ENCODE measurements at regions not wholly inside any gene's neighbourhood (a gene's known extent, or its start where the extent isn't known, plus 50 kb on each side); places are given as distances from the start of the nearest gene placed in this dataset.

DNA sequence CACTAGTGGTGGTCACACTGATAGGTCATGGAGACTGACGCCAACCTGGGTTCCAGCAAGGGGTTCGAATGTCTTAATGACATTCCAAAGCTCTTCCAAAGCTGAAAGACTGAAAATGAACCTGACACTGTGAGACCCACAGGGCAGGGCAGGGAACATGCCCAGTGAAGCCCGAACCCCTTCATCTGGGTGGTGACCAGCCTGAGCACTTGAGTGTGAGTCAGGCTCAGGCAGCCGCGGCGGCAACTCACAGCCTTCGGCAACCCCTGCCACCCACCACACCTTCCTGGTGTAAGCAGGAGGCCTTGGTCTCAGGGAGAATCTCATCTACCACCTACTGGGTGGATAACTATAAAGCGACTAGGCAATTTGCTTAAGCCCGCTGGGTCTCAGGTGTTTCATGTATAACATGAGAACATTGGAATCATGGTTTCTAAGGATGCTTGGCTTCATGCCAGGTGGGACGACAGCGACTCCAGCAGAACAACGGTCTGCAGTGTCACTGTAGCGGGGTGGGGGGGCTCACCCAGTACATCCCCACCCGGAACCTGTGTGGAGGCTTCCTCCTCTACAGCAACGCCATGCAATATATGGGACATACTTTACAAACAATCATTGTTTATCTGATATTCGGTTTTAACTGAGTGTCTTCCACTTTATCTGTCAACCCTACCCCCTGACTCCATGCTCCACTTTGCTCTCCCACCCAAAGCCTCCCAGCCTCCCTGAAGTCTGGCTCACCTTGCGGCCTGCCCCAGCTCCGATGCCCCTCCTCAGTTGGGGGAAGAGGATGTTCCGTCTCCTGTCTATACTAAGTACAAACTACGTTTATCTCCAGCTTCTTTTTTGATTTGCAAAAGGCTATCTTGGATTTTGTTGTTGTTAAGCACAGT is 125.0 kb upstream of the MEF2A start:
- DNase-seq (ENCODE audit: low read depth): no peak

DNA sequence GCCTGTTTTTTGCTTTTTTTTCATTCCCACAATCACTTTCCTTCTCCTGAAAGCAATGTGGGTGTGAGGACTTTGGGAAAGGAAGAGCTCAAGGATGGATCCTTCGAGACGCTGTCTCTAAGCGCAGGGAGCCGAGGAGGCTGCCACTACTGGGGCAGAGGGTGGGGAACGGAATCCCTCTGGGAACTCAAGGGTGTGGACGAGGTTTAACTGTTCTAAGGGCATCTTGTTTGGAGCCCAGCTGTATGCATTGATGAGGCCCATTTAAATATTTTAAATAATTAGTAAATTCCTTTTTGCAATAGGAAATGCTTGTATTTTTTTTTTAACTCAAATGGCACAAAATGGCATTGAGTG is 124.4 kb upstream of the MEF2A start:
- DNase-seq (ENCODE audit: low read depth): no peak

DNA sequence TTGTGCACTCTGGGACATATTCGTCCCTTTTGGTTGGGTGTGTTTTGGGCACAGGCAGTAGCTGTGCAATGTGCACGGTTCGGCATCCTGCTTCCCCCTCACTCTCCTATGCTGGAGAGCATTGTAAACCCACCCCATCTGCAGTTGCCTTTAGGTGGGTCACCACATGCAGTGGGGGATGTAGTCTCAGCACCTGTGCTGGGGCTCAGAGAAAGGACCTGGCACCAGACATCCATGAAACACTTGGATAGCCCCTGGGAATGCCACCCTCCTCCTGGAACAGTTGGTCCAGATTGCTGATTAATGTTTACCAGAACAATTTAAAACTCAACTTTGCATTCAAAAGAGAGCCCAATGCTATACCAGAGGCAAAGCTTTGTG is 123.9 kb upstream of the MEF2A start:
- no peak for DNase-seq (ENCODE audit: low read depth)

DNA sequence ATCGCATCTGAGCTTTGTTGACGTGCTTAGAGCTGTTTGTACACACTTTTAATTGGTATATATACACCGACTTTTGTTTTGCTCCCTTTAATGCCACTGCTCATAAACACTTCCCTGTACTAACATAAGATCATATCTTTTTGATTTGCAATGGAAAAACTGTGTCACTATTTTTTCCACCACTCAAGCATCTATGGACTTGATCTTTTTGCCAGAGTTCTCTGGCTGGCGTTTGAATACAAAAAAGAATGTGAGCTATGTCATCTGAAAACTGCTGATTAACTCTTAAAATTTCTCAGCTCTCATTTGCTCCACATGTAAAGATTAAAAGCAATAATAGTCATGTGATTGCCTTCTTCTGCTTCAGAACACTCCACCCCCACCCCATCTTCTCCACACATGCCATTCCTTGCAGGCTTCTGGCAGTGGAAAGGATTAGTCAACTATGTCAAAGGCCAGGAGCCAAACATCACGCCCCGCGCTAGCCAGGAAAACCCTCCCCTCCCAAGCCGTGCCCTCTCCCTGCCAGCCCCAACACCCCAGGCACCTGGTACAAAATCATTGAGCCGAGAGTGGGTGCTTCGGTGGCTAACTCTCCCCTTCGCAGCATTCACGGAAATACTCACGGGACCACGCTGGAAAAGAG is 123.4 kb upstream of the MEF2A start:
- DNase-seq (ENCODE audit: low read depth): peak; percentile 94

DNA sequence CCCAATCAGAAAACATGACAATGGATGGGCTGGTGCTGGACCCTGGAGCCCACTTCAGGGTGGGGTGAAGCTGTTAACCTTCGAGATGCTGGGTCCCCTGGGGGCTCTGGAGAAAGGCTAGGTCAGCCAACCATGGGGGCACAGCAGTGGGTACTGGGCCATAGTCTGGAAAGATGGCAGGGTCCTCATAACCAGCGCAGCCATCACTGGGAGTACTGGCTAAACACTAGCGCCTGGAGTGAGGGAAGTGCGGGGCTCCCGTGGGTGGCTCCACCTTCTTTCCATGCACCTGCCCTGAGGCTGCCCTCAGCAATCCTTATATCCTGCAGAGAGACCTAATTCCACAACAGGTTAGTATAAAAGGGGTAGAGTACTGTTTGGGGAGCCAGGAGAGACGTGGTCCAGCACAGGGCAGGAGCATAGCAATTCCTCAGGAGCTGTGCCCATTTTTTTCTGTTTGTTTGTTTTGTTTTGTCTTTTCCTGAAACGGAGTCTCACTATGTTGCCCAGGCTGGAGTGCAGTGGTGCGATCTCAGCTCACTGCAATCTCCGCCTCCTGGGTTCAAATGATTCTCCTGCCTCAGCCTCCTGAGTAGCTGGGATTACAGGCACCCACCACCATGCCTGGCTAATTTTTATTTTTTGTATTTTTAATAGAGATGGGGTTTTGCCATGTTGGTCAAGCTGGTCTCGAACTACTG is 122.6 kb upstream of the MEF2A start:
- no peak for DNase-seq (ENCODE audit: low read depth)

DNA sequence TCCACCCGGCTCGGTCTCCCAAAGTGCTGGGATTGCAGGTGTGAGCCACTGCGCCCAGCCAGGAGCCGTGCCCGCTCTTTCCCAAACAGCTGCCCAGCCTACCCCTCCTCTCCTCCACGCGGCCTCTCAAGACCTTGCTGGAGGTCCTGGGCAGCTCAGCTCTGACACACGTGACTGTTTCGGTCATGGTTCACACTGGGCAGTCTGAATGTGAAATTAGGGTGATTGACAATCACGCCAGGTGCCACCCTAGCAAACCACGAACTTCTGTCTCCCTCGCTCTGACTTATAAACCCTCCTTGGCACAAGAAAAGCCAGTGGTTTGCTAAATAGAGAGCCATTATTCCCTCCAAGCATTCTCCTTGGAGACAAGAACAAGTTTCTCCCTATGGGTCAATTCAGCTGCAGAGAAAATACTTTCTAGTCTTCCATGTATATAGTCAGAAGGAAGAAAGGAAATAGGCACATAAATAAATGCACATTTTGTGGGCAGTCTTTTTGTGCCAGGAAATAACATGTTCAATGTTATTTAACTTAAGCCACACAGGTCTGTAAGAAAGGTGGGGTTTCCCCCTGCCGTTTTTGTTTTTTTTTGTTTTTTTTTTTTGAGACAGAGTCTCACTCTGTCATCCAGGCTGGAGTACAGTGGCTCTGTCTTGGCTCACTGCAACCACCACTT is 121.9 kb upstream of the MEF2A start:
- DNase-seq (ENCODE audit: low read depth): no peak

DNA sequence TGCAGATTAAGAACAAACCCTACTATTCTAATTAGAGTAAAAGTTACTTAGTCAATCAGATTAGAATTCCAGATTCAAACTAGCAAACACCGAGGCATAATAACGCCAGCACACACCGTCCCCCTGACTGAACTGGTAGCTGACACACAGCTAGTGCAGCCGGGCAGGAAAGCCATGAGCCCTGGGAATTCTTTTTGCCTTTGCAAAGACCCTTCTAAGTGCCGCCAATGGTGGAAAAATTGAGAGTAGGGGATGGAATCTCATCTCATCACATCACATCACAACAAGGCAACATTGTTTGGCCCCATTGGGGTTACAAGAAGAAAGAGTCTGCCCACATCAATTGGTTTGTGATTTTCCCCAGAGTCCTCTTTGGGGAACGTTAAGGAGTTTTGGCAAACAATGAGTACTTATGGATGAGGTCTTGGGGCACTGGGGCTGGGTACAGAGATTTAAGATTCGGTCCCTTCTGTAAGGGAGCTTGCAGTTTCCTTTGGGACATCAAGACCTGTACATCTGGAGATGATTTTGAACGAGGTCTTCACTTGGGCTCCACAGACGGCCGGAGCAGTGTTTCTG is 120.4 kb upstream of the MEF2A start:
- no peak for DNase-seq (ENCODE audit: low read depth)

DNA sequence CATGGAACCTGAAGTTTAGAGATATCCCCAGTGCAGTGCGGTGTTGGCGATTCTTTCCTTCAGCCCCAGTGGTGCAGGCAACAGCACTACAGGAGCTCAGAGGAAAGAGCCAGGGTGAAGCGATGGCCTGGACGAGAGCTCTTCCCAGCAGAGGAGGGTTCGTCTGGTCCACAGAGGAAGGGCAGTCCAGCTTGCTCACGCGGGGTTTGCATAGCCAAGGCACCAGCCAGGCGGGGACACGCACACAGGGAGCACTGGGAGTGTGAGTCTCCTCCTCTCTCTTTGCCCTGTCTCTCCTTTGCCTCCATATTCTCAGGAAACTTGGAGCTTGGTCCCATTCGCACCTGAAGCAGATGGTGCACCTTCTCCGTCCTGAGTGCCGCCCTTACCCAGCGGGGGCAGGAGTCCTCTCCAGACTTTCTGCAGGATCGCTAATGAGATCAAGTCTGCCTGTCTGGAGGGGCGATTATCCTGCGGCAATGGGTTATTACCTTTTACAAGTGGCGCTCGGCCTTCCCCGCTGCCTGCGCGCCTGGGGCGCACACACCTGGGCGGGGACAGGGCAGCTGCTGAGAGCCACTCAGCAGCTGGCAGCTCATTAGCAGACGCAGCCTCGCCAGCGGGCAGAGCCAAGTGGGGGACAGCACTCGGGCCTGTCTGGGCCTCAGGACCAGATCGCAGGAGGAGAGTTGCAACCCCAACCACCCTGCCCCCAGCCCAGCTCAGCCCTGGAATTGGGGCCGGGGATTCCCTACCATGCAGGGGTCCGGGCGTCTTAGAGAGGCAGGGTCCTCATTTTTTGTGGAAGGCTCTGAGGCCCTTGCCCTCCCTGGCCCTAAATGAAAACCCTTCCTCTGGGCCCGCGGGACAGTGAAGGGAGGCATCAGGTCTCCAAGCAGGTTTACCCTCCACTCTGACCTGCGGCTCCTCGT is 119.0 kb upstream of the MEF2A start:
- no peak for DNase-seq (ENCODE audit: low read depth)

DNA sequence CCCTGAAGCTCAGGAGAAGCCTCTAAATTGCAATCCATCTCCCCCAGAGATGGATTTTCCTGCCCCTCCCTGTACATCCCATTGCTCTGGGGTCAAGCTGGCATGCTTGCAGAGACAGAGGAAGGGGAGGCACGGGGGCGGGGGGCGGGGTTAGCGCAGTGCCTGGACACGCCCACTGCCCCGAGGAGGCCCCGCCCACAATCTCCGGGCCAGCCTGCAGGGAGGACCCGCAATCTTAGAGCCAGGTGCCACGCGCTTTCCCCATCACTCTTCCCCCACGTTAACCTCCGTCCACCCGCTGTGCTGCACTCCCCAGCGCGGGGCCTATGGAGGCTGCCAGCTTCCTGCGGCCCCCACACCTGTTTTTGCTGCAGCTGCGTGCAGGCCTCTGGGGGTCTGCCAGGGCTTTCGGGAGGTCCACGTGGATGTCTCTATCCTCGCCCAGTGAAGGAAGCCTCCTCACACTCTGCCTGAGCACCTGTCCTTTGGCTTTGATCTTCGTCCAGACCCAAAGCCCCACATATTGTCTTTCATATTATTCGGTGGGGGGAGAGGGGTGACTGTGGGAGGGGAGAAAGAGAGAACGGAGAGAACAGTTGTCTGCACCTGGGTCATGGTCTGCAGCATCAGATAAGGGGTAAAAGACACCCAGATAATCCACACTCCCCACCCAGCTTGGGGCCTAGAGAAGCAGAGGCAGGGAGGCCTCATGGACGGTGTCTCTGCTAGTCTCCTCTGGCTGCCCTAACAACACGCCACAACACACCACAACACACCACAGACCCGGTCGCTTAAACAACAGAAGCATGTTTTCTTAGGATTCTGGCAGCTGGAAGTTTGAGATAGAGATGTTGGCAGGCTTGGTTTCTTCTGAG is 118.0 kb upstream of the MEF2A start:
- no peak for DNase-seq (ENCODE audit: low read depth)

DNA sequence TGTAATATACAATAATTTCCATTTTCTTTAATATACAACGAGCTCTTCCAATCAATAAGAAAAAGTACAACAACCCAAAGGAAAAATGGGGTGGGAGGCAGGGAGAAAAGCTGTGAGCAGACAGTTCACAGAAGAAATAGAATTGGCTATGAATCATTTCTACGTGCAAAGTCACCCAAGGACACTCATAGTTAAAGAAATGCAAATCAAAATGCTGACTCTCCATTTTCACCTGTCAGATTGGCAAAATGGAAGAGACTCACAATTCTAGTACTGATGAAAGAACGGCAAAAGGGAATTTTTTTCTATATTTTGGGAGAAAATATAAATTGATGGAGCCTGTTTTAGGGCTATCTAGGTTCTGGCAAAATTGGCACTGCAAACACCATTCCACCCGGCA is 116.3 kb upstream of the MEF2A start:
- DNase-seq (ENCODE audit: low read depth): no peak

DNA sequence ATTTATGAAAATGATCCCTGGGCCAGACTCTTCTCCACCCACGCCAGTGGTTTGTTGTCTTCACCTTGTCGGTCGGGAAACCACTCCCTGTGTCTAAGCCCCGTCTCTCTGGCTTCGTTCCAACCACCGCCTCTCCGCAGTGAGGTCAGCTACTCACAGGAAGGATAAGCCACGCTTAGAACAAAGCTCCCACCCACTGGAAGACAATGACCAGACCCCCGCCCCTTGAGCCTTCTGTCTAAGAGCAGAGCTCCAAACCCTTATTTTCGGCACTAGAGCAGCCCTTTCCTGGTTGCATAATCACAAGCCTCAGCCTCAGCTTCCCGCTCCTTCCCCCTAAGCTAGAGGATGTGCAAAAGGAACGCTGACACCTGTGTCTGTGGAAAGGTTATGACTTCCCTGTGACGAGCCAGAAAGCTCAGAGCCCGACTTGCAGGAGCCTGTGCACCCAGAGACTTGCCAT is 114.9 kb upstream of the MEF2A start:
- DNase-seq (ENCODE audit: low read depth): no peak

DNA sequence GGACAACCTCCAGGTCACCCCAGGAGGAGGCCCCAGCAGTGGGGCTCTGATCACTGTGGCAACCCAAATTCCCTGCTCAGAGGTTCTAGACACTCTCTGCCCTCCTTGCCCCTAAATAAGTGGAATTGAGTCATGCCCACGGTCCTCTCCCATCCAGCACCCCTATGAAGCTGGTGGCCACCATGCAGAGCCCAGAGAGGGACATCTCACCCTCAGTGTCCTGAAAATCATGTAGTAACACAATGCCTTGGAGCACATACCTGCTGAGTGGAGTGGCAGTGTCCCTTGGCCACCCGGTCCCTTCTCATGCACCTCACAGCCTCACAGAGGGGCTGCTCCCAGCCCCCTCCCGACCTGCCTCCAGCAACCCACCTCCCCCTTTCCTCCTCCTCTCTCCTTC is 114.3 kb upstream of the MEF2A start:
- DNase-seq (ENCODE audit: low read depth): no peak

DNA sequence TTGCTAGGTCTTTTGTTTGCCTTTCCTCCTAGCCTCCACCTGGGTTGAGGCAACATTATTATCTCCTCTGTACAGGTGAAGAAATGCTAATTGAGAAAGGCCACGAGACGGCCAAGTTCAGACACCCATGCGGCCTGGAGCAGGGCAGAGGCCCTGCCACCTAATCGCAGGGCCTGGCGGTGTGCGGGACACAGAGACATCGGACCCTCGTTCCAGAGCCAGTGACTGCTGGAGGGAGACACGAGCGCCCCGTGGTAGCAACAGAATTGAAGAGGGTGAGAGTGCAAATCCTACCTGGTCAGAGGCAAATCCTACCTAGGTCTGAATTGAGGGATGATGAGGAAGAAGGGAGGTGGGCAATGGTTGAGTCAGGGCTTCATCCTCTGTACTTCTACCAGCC is 113.8 kb upstream of the MEF2A start:
- DNase-seq (ENCODE audit: low read depth): no peak

DNA sequence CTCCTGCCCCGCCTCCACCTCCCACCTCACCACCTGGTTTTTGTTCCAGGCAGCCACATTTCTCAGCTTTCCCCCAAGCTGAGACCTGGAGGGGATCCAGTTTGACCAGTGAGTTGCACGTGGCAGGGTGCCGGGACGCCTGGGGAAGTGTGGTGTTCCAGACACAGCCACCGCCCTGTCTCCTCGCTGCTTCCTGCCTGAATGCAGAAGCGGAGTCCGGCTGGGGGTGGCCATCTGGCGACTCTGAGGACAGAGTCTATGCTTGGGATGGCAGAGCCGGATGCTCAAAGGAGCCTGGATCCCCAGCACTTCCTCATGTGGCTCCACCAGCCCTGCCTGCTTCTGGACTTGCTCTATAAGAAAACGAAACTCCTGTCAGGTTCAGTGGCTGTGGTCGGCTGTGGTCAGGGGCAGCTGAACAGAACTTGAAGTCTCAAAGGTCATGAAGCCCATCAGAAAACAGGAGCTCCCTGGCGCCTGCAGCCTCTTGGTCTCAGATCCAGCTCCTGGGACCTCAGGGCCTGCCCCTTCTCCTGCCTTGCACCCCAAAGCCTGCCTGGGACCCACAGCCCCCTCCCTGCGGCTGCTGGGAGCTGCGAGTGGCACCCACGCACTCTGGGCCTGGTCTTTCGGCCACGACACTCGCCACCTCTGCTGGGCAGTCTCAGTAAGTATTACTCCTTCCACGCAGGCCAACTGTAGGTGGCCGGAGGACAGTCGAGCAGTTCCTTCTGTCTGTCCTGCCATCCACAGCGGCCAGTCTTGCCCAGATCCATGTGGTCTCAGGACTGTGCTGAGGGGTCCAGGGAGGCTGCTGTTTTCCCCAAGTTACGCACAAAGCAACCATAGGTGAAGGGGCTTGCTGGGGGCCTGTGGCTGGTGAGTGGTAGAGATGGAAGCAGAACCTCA is 112.8 kb upstream of the MEF2A start:
- DNase-seq (ENCODE audit: low read depth): no peak

DNA sequence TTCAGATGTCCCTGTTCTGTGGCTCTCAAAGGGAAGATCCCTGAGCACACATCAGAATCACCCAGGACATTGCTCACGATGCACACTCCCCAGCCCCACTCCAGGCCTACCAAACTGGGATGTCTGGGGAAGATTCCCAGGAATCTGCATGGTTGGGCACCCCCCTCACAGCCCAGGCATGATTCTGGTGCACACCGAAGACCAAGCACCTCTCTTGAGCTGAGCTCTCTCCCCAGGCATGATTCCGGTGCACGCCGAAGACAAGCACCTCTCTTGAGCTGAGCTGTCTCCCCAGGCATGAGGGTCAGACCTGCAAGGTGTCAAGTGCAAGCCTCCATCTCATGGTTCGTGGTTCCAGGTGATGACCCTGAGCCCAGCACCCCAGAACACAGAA is 112.2 kb upstream of the MEF2A start:
- DNase-seq (ENCODE audit: low read depth): no peak

DNA sequence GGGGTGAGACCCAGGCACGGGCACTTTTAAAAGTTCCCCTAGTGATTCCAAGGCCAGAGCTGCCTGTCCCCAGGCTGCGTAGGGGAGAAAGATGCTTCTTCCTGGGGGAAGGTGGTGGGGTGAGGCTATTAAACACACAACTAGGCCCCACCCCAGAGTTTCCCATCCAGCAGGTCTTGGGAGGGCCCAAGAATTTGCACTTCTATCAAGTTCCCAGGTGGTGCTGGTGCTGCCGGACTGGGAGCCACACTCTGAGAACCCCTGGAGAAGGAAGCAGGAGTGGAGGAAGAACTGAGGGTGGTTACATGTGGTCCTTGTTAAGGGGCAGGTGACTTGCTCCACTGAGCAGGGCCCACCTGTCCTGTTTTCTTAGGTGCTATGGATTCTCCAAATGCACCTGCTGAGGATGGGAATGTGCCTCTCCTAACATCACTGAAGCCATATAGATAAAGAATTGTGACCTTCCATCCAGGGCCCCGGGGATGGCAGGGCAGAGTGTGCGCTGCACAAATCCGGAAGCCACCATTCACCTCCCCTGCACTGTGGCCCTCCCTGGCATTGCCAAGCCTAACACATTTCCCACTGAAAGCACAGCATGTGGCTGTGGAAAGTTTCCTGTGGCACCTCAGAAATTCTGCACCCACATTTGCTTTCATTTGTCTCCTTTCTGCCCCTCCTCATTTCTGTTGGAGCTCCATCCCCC is 111.5 kb upstream of the MEF2A start:
- DNase-seq (ENCODE audit: low read depth): no peak

DNA sequence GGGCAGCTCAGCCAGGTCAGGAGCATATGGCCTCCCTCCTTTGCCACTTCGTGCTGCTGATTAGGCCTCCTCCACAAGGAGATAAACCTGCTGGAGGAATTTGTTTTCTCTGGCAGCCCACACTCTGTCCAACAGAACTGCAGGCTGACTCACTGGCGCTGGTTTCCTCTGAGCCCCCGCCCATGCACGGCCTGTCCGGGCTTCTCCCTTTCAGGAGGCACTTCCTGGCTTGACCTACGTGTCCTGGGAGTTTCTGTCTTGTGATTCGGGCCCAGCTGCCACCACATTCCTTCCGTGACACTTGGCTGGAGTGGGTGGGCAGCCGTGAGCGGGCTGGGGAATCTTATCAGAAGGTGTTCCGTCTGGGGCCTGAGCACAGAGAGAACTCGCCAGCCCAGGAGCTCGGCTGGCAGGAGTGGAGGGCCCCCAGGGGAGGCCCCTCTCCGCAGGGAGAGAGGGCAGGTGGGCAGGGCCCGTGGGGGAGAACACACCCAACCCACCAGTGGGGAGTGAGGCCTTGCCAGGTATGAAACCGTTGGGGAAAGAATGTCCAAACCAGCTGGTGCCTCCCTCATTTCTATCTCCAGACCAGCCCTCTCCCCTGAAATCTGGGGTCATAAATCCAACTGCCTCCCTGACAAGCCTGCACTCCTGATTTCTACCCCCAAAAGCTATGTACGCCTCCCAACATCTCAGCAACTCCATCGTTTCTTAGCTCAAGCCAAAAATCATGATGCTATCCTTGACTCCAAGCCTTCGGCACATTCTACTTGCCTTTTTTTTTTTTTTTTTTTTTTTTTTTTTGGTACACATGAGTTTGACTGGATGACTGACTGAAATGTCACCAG is 110.6 kb upstream of the MEF2A start:
- peak; percentile 78 for DNase-seq (ENCODE audit: low read depth)
